Skeletal muscle tissue (tissue), 3 donors: ENCODE measurements at regions not wholly inside any gene's neighbourhood (a gene's known extent, or its start where the extent isn't known, plus 50 kb on each side); places are given as distances from the start of the nearest gene placed in this dataset.

Experiments
- H3K27ac ChIP-seq: one replicate; pipeline ENCODE4 v1.7.0; 2013; ENCODE audit warnings: mild to moderate bottlenecking, low read depth, low read length, inconsistent platforms
- H3K27me3 ChIP-seq, 3 donors: one replicate each; pipeline ENCODE4 v1.7.0; 2013; ENCODE audit warnings: low read length in 3 of 3; ENCODE audit not compliant: control insufficient read depth in 3 of 3, insufficient read depth in 3 of 3
- H3K36me3 ChIP-seq, 3 donors: one replicate each; pipeline ENCODE4 v1.7.0; 2013; ENCODE audit warnings: low read length in 3 of 3; ENCODE audit not compliant: control insufficient read depth in 3 of 3, insufficient read depth in 3 of 3
- H3K4me1 ChIP-seq, 3 donors: one replicate each; pipeline ENCODE4 v1.7.0; 2013; ENCODE audit warnings: low read length in 3 of 3, mild to moderate bottlenecking in 3 of 3; ENCODE audit not compliant: control insufficient read depth in 3 of 3, insufficient read depth in 3 of 3
- H3K4me3 ChIP-seq, 3 donors: one replicate each; pipeline ENCODE4 v1.7.0; 2013; ENCODE audit warnings: low read length in 3 of 3
- H3K9ac ChIP-seq, 3 donors: one replicate each; pipeline ENCODE4 v1.7.0; 2013; ENCODE audit warnings: low read length in 3 of 3, mild to moderate bottlenecking in 3 of 3, moderate library complexity in 2 of 3, low read depth in 1 of 3
- H3K9me3 ChIP-seq, 3 donors: one replicate each; pipeline ENCODE4 v1.7.0; 2013; ENCODE audit warnings: low read length in 3 of 3; ENCODE audit not compliant: control insufficient read depth in 3 of 3
- donor health status: Osteomylitis.

GRCh38 chr3:137219801-137220445 lies 262.1 kb downstream of the IL20RB start:
- Histone ChIP-seq H3K4me3 (no peak overlapping the region), H3K36me3 (no peaks in the 10 kb centered on the region), H3K9ac (no peak overlapping the region), H3K4me1 (no peaks in the 10 kb centered on the region), H3K9me3 (no peaks in the 10 kb centered on the region), H3K27ac (no peak overlapping the region), H3K27me3 (no peaks in the 10 kb centered on the region)

GRCh38 chr3:137222736-137223225 lies 265.0 kb downstream of the IL20RB start:
- Histone ChIP-seq H3K27me3 (no peaks in the 10 kb centered on the region), H3K27ac (no peak overlapping the region), H3K4me3 (no peak overlapping the region), H3K9ac (no peak overlapping the region), H3K9me3 (no peaks in the 10 kb centered on the region), H3K36me3 (no peaks in the 10 kb centered on the region), H3K4me1 (no peaks in the 10 kb centered on the region)

- no peak overlapping the region for H3K9ac ChIP-seq
- H3K4me3 ChIP-seq: no peak overlapping the region
- no peaks in the 10 kb centered on the region for H3K36me3 ChIP-seq
- no peaks in the 10 kb centered on the region for H3K4me1 ChIP-seq
- H3K27me3 ChIP-seq: no peaks in the 10 kb centered on the region
- no peak overlapping the region for H3K27ac ChIP-seq
- no peaks in the 10 kb centered on the region for H3K9me3 ChIP-seq
Measured at GRCh38 chr3:137224464-137224863, 266.7 kb downstream of the IL20RB start.

- no peaks in the 10 kb centered on the region for H3K36me3 ChIP-seq
- no peak overlapping the region for H3K9ac ChIP-seq
- no peak overlapping the region for H3K4me3 ChIP-seq
- H3K4me1 ChIP-seq: no peaks in the 10 kb centered on the region
- no peaks in the 10 kb centered on the region for H3K9me3 ChIP-seq
- H3K27ac ChIP-seq: no peak overlapping the region
- H3K27me3 ChIP-seq: no peaks in the 10 kb centered on the region
Measured at GRCh38 chr3:137242836-137243400, 285.1 kb downstream of the IL20RB start.

GRCh38 chr3:137246491-137246890 lies 288.7 kb downstream of the IL20RB start:
- H3K9ac ChIP-seq: no peak overlapping the region
- H3K36me3 ChIP-seq: no peaks in the 10 kb centered on the region

GRCh38 chr3:137249311-137249940 lies 291.6 kb downstream of the IL20RB start:
- Histone ChIP-seq H3K36me3 (no peaks in the 10 kb centered on the region), H3K4me1 (no peaks in the 10 kb centered on the region), H3K4me3 (no peak overlapping the region), H3K27me3 (no peaks in the 10 kb centered on the region), H3K9ac (no peak overlapping the region), H3K27ac (no peak overlapping the region), H3K9me3 (peaks cover 0 to 3% (median 0%) of the 10 kb centered on the region in 3 donors)

More at GRCh38 chr3:137246491-137246890, 288.7 kb downstream of the IL20RB start:
- Histone ChIP-seq H3K9me3 (no peaks in the 10 kb centered on the region), H3K27me3 (no peaks in the 10 kb centered on the region), H3K4me1 (no peaks in the 10 kb centered on the region), H3K4me3 (no peak overlapping the region), H3K27ac (no peak overlapping the region)

- H3K4me1 ChIP-seq: peaks cover 0 to 3% (median 0%) of the 10 kb centered on the region in 3 donors
- no peak overlapping the region for H3K9ac ChIP-seq
- H3K9me3 ChIP-seq: no peaks in the 10 kb centered on the region
- H3K27ac ChIP-seq: no peak overlapping the region
- no peaks in the 10 kb centered on the region for H3K27me3 ChIP-seq
- no peak overlapping the region for H3K4me3 ChIP-seq
- H3K36me3 ChIP-seq: no peaks in the 10 kb centered on the region
Measured at GRCh38 chr3:137259089-137259488, 301.3 kb downstream of the IL20RB start.

GRCh38 chr3:137259701-137260100 lies 301.9 kb downstream of the IL20RB start:
- peaks cover 0 to 3% (median 0%) of the 10 kb centered on the region in 3 donors for H3K4me1 ChIP-seq
- H3K36me3 ChIP-seq: no peaks in the 10 kb centered on the region
- no peaks in the 10 kb centered on the region for H3K9me3 ChIP-seq
- H3K27ac ChIP-seq: no peak overlapping the region
- H3K27me3 ChIP-seq: no peaks in the 10 kb centered on the region
- H3K9ac ChIP-seq: no peak overlapping the region
- H3K4me3 ChIP-seq: no peak overlapping the region

GRCh38 chr3:137264071-137264820 lies 306.5 kb downstream of the IL20RB start:
- H3K4me3 ChIP-seq: no peak overlapping the region
- H3K27ac ChIP-seq: no peak overlapping the region

More at GRCh38 chr3:137264071-137264820, 306.5 kb downstream of the IL20RB start:
- Histone ChIP-seq H3K9me3 (no peaks in the 10 kb centered on the region), H3K36me3 (no peaks in the 10 kb centered on the region), H3K9ac (no peak overlapping the region), H3K4me1 (peaks cover 0 to 3% (median 0%) of the 10 kb centered on the region in 3 donors), H3K27me3 (peaks cover 0 to 2% (median 0%) of the 10 kb centered on the region in 3 donors)
